ENCODE measurements at regions not wholly inside any gene's neighbourhood (a gene's known extent, or its start where the extent isn't known, plus 50 kb on each side); places are given as distances from the start of the nearest gene placed in this dataset.

GRCh38 chr11:112425121-112425520 is 164.5 kb upstream of the PLET1 start:
- TF ChIP-seq EZH2phosphoT487 (IDR thresholded peaks at IDR 0.05; ENCODE audit: borderline replicate concordance) (no peak), ATF3 (IDR thresholded peaks at IDR 0.05) (no peak), POLR2A (IDR thresholded peaks at IDR 0.05; ENCODE audit: borderline replicate concordance, extremely low read depth, insufficient read depth, insufficient read length) (no peak), CTCF (IDR thresholded peaks at IDR 0.05 in 2 of 3, conservative IDR thresholded peaks at IDR 0.05 in 1 of 3; ENCODE audit: borderline replicate concordance in 1 of 3, insufficient read depth in 1 of 3, low read depth in 2 of 3, low read length in 2 of 3) (no peak), MAX (IDR thresholded peaks at IDR 0.05) (no peak), ZFX (IDR thresholded peaks at IDR 0.05) (no peak), POLR2AphosphoS5 (IDR thresholded peaks at IDR 0.05; ENCODE audit: low read depth, low read length) (no peak), JUND (IDR thresholded peaks at IDR 0.05) (no peak), EZH2 (IDR thresholded peaks at IDR 0.05) (no peak), ZNF274 (IDR thresholded peaks at IDR 0.05; ENCODE audit: low read depth, low read length) (no peak), REST (IDR thresholded peaks at IDR 0.05; ENCODE audit: low read depth) (no peak)

All from HCT116 (cell line).